NCI-H2107 treated with DMSO at 0.1 percent for 48 hours (cell line): ENCODE measurements at regions not wholly inside any gene's neighbourhood (a gene's known extent, or its start where the extent isn't known, plus 50 kb on each side); places are given as distances from the start of the nearest gene placed in this dataset.
"Not testable (repeated sequence)": the region's sequence is repeated elsewhere in the genome, so short reads cannot be mapped to it uniquely, and the experiment has no call there.

ENCODE experiments used
- DNase-seq: peaks from one replicate; lab custom pipeline; 2025; ENCODE audit not compliant: unreplicated experiment; lab: John Stamatoyannopoulos, UW

- DNase-seq = no peak
Observed at GRCh38 chr14:86780461-86780860, 1212.5 kb downstream of the GALC start.

- no peak for DNase-seq
Observed at GRCh38 chr14:86779416-86779815, 1213.6 kb downstream of the GALC start.

DNA sequence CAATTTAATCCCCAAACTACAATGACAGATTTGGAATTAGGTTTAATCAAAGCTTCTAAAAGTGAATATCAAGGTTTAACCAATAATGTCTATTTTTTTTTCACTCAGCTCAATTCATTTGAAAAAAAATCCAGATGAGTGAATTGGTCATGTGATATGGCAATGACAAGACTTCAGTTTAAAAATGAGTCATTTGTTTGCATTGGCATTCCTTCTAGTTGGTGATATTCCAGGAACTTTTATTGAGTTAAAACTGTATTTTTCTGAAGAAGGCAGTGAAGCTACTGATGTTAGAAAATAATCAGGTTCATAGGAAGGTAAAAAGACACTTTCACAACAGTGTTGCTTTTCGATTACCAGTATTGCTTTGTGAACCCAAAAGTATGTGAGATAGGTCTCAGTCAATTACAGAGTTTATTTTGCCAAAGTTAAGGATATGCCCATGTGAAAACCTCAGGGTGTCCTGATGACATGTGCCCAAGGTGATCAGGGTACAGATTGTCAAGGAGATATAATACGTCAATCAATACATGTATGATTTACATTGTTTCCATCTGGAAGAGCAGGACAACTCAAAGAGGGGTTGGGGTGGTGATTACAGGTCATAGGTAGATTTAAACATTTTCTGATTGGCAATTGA, 1214.9 kb downstream of the GALC start:
- no peak for DNase-seq

DNA sequence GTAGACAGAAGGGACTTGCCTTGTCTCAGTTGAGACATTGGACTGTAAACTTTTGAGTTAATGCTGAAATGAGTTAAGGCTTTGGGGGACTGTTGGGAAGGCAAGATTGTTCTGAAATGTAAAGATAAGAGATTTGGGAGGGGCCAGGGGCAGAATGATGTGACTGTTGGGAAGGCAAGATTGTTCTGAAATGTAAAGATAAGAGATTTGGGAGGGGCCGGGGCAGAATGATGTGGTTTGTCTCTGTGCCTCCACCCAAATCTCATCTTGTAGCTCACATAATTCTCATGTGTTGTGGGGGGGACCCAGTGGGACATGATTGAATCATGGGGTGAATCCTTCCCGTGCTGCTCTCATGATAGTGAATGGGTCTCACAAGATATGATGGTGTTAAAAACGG, 1217.1 kb downstream of the GALC start:
- not testable (repeated sequence) for DNase-seq

GRCh38 chr14:86774916-86775315, 1218.1 kb downstream of the GALC start:
- DNase-seq = no peak

- no peak for DNase-seq
Observed at GRCh38 chr14:86772075-86772474, 1220.9 kb downstream of the GALC start.

DNA sequence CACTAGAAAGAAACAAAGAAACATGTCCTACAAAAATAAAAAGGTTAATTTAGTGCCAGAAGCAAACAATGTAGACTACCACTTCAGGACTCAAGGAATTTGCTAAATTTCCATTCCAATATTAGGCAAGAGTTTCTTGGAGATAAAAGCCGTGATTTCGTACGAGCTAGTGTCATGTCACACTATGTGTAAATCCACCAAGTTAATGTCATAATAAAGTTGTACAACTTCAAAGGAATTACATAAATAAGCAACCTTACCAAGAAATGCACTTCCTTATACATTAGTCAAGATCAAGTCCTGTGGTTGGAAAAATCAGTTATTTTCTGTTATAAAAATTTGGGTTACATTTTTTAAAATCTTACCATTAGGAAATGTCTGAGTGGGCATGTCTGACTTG, 1222.8 kb downstream of the GALC start:
- DNase-seq = no peak

GRCh38 chr14:86766469-86766868, 1226.5 kb downstream of the GALC start:
- DNase-seq = no peak

DNA sequence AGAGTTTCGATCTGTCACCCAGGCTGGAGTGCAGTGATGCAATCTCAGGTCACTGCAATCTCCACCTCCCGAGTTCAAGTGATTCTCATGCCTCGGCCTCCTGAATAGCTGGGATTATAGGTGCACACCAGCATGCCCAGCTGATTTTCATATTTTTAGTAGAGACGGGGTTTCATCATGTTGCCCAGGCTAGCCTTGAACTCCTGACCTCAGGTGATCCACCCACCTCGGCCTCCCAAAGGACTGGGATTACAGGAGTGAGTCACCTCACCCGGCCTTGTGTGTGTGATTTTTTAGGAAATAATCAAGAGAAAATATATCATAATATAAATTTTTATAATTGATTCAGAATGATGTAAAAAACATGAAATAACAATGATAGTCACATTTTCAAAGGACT, 1231.4 kb downstream of the GALC start:
- no peak for DNase-seq

DNA sequence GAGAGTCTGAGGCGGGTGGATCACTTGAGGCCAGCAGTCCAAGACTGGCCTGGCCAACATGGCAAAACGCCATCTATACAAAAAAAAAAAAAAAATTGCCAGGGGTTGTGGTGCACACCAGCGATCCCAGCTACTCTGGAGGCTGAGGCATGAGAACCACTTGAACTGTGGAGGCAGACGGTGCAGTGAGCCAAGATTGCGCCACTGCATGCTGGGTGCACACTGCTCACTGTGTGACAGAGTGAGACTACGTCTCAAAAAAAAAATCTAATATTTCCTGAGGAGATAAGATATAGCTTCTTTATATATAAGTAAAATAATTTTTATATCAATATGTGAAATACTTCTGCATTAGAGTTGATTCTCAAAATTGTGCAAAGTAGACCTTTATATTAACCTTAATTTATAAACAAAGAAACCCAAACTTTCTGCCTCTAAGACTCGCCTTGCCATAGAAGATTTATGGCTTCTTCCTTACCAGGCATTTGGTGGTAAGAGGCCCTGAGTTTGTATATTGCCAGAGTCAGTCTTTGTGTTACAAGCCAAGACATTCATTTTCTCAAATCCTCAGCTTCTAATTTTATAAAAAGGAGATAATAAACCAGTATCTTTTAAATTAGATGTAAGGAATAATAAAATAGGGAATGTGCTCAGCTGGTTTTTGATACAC, 1226.7 kb downstream of the FLRT2 start:
- no peak for DNase-seq

GRCh38 chr14:86750488-86750887, 1220.5 kb downstream of the FLRT2 start:
- DNase-seq = not testable (repeated sequence)

- no peak for DNase-seq
Observed at GRCh38 chr14:86739761-86740160, 1209.8 kb downstream of the FLRT2 start.

DNA sequence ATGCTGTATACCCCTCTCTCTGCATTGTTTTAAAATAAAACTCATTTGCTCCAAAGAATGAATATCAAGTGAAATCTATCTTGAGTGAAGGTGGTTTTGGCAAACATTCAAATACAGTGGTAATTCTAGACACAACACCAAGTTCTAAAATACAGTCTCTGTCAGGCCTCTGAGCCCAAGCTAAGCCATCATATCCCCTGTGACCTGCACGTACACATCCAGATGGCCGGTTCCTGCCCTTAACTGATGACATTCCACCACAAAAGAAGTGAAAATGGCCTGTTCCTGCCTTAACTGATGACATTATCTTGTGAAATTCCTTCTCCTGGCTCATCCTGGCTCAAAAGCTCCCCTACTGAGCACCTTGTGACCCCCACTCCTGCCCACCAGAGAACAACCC, 1201.5 kb downstream of the FLRT2 start:
- not testable (repeated sequence) for DNase-seq

- no peak for DNase-seq
Observed at GRCh38 chr14:86723254-86723624, 1193.3 kb downstream of the FLRT2 start.

DNA sequence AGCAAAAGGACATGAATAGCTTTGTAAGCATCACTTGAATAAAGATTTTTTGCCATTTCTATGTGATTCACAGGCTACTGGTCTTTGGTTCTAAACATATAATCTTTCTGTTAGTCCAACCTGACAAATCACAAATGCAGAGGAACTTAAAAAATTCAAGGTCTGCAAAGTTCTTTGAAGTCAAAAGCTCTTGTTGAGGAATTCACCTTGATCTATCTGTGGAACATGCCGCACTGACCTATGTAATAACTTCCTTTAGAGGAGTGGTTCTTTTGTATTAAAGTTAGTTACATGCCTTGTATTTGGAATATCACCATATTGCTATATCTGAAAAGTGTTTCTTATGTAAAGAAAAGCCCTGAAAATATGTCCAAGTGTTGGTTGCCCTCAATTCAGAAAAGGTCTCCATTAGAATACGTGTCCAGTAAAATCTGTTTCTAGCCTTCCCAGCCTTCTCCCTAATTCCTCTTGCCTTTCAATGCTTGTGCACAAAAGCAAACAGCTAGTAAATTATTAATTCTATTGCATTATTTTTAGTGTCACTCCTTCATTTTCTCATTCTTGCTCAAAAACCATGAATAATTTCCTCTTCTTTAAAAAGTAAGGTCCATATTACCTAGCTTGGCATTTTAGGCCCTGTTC, 1192.8 kb downstream of the FLRT2 start:
- no peak for DNase-seq

- no peak for DNase-seq
Observed at GRCh38 chr14:86714575-86714974, 1184.6 kb downstream of the FLRT2 start.

DNA sequence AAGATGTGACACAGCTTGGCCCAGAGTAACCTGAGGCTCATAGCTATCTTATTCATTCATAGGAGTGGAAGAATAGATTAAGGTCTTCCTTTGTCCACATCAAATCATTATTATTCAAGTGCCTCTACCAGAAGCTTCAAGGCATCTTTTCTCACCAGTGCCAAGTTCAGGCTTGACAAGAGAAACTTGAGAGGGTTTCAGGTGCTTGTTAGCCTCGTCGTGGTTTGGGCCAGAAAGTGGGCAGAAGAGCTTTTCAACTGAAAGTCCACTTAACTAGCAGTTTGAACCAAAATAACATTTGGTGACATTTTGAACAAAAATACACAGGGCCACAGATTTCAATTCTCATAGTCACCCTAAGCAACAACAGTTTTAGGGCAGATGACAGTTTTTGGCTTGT, 1184.2 kb downstream of the FLRT2 start:
- DNase-seq = no peak

DNA sequence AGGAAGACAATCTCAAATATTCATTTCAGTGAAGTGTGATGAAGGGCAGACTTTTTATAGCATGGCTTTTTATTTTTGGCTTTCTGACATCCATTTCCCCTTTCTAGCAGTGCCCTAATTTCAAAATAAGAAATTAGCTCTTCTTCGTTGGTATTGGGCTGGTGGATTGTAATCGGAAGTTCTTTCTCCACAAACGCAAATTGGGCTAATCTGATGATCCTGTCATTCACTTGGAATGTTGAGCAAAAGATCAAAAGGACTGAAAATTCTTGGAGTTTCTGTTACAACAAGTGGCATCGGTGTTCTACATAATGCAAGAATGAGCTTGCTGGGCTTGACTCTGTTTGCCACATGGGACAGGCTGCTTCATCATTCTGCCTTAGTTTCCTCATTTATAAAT, 1182.8 kb downstream of the FLRT2 start:
- DNase-seq = no peak

DNA sequence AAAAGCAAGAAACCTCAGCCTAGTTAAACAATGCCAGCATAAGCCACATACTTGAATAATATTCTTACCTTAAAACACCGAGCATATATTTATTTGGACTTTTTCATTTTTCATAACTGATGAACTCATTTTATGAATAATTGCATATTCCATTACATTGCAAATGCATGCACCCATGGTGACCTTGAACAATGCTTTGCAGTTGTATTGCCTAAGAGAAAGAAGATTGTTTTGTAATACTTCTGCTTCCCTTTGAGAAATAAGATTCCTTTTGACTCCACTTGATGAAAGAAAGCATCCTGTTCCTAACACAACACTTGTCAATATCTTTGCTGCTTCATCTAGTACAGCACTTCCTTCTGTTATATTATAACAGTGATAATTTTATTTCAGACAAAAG, 1182.2 kb downstream of the FLRT2 start:
- DNase-seq = no peak

DNA sequence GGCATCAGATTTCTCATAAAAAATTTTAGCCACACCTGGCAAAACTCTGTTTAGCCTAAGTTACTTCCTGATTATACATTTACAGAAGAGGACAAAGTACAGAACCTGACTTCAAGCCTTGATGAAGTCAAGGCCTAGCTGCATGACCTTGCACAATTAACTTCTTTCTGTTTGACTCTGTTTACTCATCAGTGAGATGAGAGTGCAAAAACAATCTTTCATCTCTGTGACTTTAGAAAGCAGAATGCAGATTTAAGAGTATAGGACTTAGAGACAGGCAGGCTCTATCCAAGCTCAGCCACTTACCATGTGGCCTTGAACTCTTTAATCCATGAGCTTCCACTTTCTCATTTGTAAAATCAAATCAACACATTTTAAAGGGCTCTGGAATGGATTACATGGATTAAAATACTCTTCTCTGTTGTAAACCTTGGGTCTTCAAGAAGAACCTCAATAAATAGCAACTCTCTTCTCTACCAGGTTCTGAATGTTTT, 1178.9 kb downstream of the FLRT2 start:
- DNase-seq = no peak

- DNase-seq = no peak
Observed at GRCh38 chr14:86707071-86707470, 1177.1 kb downstream of the FLRT2 start.

DNA sequence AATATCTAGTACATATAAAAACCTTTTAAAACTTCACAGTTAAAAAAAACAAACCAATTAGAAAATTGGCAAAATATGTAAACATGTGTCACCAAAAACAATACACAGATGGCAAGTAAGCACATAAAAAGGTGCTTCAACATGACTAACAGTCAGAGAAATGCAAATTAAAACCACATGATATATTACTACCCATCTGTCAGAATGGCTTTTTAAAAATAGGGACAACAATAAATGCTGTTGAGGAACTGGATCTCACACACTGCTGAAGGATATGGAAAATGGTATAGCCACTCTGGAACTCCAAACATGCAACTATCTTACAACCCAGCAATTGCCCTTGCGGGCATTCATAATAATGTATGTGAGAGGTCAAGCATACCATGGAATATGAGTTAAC, 1153.6 kb downstream of the FLRT2 start:
- no peak for DNase-seq
